ENCODE measurements at regions not wholly inside any gene's neighbourhood (a gene's known extent, or its start where the extent isn't known, plus 50 kb on each side); places are given as distances from the start of the nearest gene placed in this dataset.

- Mint-ChIP-seq H3K9me3 (peaks cover 7% of the 10 kb centered on the region), H3K4me3 (no peak overlapping the region), H3K4me1 (ENCODE audit: low read depth) (no peaks in the 10 kb centered on the region), H3K27ac (no peak overlapping the region), H3K27me3 (ENCODE audit: low read depth) (peaks cover 5% of the 10 kb centered on the region), H3K36me3 (ENCODE audit: low read depth) (no peaks in the 10 kb centered on the region)
These were observed 119.4 kb upstream of the NLRP1 start for GRCh38 chr17:5703736-5704135.

- Mint-ChIP-seq H3K27ac (no peak overlapping the region), H3K27me3 (ENCODE audit: low read depth) (no peaks in the 10 kb centered on the region), H3K4me3 (no peak overlapping the region), H3K9me3 (peaks cover 8% of the 10 kb centered on the region), H3K4me1 (ENCODE audit: low read depth) (no peaks in the 10 kb centered on the region), H3K36me3 (ENCODE audit: low read depth) (no peaks in the 10 kb centered on the region)
These were observed 121.0 kb upstream of the NLRP1 start for GRCh38 chr17:5705081-5705875.

- Mint-ChIP-seq H3K36me3 (ENCODE audit: low read depth) (no peaks in the 10 kb centered on the region), H3K9me3 (peaks cover 9% of the 10 kb centered on the region), H3K27ac (no peak overlapping the region), H3K4me3 (no peak overlapping the region), H3K4me1 (ENCODE audit: low read depth) (no peaks in the 10 kb centered on the region), H3K27me3 (ENCODE audit: low read depth) (peaks cover under 1% of the 10 kb centered on the region)
These were observed 121.7 kb upstream of the NLRP1 start for GRCh38 chr17:5705876-5706576.

GRCh38 chr17:5706577-5707210, 122.4 kb upstream of the NLRP1 start:
- Mint-ChIP-seq H3K4me3 (no peak overlapping the region), H3K36me3 (ENCODE audit: low read depth) (no peaks in the 10 kb centered on the region), H3K27me3 (ENCODE audit: low read depth) (peaks cover 4% of the 10 kb centered on the region), H3K9me3 (peaks cover 12% of the 10 kb centered on the region), H3K4me1 (ENCODE audit: low read depth) (no peaks in the 10 kb centered on the region), H3K27ac (no peak overlapping the region)

GRCh38 chr17:5707482-5707881, 123.2 kb upstream of the NLRP1 start:
- H3K9me3 Mint-ChIP-seq = peaks cover 12% of the 10 kb centered on the region
- peaks cover 4% of the 10 kb centered on the region for H3K27me3 Mint-ChIP-seq (ENCODE audit: low read depth)
- H3K36me3 Mint-ChIP-seq (ENCODE audit: low read depth) = no peaks in the 10 kb centered on the region
- no peaks in the 10 kb centered on the region for H3K4me1 Mint-ChIP-seq (ENCODE audit: low read depth)
- H3K4me3 Mint-ChIP-seq = no peak overlapping the region
- H3K27ac Mint-ChIP-seq = no peak overlapping the region

- Mint-ChIP-seq H3K4me1 (ENCODE audit: low read depth) (no peaks in the 10 kb centered on the region), H3K27ac (no peak overlapping the region), H3K27me3 (ENCODE audit: low read depth) (peaks cover 4% of the 10 kb centered on the region), H3K4me3 (no peak overlapping the region), H3K9me3 (peaks cover 12% of the 10 kb centered on the region), H3K36me3 (ENCODE audit: low read depth) (no peaks in the 10 kb centered on the region)
These were observed 124.0 kb upstream of the NLRP1 start for GRCh38 chr17:5708344-5708743.

GRCh38 chr17:5711344-5711743, 127.0 kb upstream of the NLRP1 start:
- no peak overlapping the region for H3K4me3 Mint-ChIP-seq

GRCh38 chr17:5714993-5715392, 130.7 kb upstream of the NLRP1 start:
- peaks cover 4% of the 10 kb centered on the region for H3K9me3 Mint-ChIP-seq
- H3K4me3 Mint-ChIP-seq = no peak overlapping the region
- H3K27ac Mint-ChIP-seq = no peak overlapping the region
- H3K36me3 Mint-ChIP-seq (ENCODE audit: low read depth) = no peaks in the 10 kb centered on the region
- no peaks in the 10 kb centered on the region for H3K4me1 Mint-ChIP-seq (ENCODE audit: low read depth)
- peaks cover 4% of the 10 kb centered on the region for H3K27me3 Mint-ChIP-seq (ENCODE audit: low read depth)

More at GRCh38 chr17:5711344-5711743, 127.0 kb upstream of the NLRP1 start:
- H3K36me3 Mint-ChIP-seq (ENCODE audit: low read depth) = no peaks in the 10 kb centered on the region
- peaks cover 4% of the 10 kb centered on the region for H3K27me3 Mint-ChIP-seq (ENCODE audit: low read depth)
- no peaks in the 10 kb centered on the region for H3K4me1 Mint-ChIP-seq (ENCODE audit: low read depth)
- H3K9me3 Mint-ChIP-seq = peaks cover 12% of the 10 kb centered on the region
- H3K27ac Mint-ChIP-seq = no peak overlapping the region

GRCh38 chr17:5715478-5715877, 131.2 kb upstream of the NLRP1 start:
- Mint-ChIP-seq H3K27me3 (ENCODE audit: low read depth) (peaks cover 4% of the 10 kb centered on the region), H3K9me3 (peaks cover 4% of the 10 kb centered on the region), H3K4me1 (ENCODE audit: low read depth) (no peaks in the 10 kb centered on the region), H3K27ac (no peak overlapping the region), H3K36me3 (ENCODE audit: low read depth) (no peaks in the 10 kb centered on the region), H3K4me3 (no peak overlapping the region)

- Mint-ChIP-seq H3K36me3 (ENCODE audit: low read depth) (no peaks in the 10 kb centered on the region), H3K27ac (no peak overlapping the region), H3K27me3 (ENCODE audit: low read depth) (no peaks in the 10 kb centered on the region), H3K9me3 (no peaks in the 10 kb centered on the region), H3K4me1 (ENCODE audit: low read depth) (no peaks in the 10 kb centered on the region), H3K4me3 (no peak overlapping the region)
These were observed 134.4 kb upstream of the NLRP1 start for GRCh38 chr17:5718726-5719125.

- Mint-ChIP-seq H3K4me3 (no peak overlapping the region), H3K27ac (no peak overlapping the region), H3K9me3 (no peaks in the 10 kb centered on the region), H3K27me3 (ENCODE audit: low read depth) (peaks cover 10% of the 10 kb centered on the region), H3K36me3 (ENCODE audit: low read depth) (no peaks in the 10 kb centered on the region), H3K4me1 (ENCODE audit: low read depth) (no peaks in the 10 kb centered on the region)
These were observed 135.7 kb upstream of the NLRP1 start for GRCh38 chr17:5719976-5720375.

- H3K4me1 Mint-ChIP-seq (ENCODE audit: low read depth) = no peaks in the 10 kb centered on the region
- no peaks in the 10 kb centered on the region for H3K36me3 Mint-ChIP-seq (ENCODE audit: low read depth)
- H3K4me3 Mint-ChIP-seq = no peak overlapping the region
- H3K9me3 Mint-ChIP-seq = no peaks in the 10 kb centered on the region
- H3K27me3 Mint-ChIP-seq (ENCODE audit: low read depth) = peaks cover 34% of the 10 kb centered on the region
- no peak overlapping the region for H3K27ac Mint-ChIP-seq
These were observed 146.1 kb upstream of the NLRP1 start for GRCh38 chr17:5730373-5730772.

GRCh38 chr17:5740937-5741336, 156.6 kb upstream of the NLRP1 start:
- no peak overlapping the region for H3K27ac Mint-ChIP-seq
- no peak overlapping the region for H3K4me3 Mint-ChIP-seq
- H3K4me1 Mint-ChIP-seq (ENCODE audit: low read depth) = no peaks in the 10 kb centered on the region
- no peaks in the 10 kb centered on the region for H3K9me3 Mint-ChIP-seq
- no peaks in the 10 kb centered on the region for H3K36me3 Mint-ChIP-seq (ENCODE audit: low read depth)
- H3K27me3 Mint-ChIP-seq (ENCODE audit: low read depth) = peaks cover 13% of the 10 kb centered on the region

GRCh38 chr17:5741810-5742209, 157.5 kb upstream of the NLRP1 start:
- Mint-ChIP-seq H3K4me1 (ENCODE audit: low read depth) (no peaks in the 10 kb centered on the region), H3K36me3 (ENCODE audit: low read depth) (no peaks in the 10 kb centered on the region), H3K27ac (no peak overlapping the region), H3K4me3 (no peak overlapping the region), H3K27me3 (ENCODE audit: low read depth) (peaks cover 13% of the 10 kb centered on the region), H3K9me3 (no peaks in the 10 kb centered on the region)

Data from T-helper 1 cell treated with Interleukin-12 subunit alpha and Interleukin-12 subunit beta and Interleukin-4 antibody, amounts not matched to agents 30 μg/mL and 1 μg/mL, for 36 hours (primary cell).